ENCODE measurements at regions not wholly inside any gene's neighbourhood (a gene's known extent, or its start where the extent isn't known, plus 50 kb on each side); places are given as distances from the start of the nearest gene placed in this dataset.
"Not testable (repeated sequence)": the region's sequence is repeated elsewhere in the genome, so short reads cannot be mapped to it uniquely, and the experiment has no call there.

GRCh38 chr6:11848346-11848651, 69.7 kb upstream of the ADTRP start:
- Mint-ChIP-seq H3K36me3 (ENCODE audit: low read depth) (no peaks in the 10 kb centered on the region), H3K27ac (no peak overlapping the region), H3K9me3 (peaks cover 7% of the 10 kb centered on the region), H3K4me3 (no peak overlapping the region), H3K4me1 (ENCODE audit: low read depth) (no peaks in the 10 kb centered on the region), H3K27me3 (ENCODE audit: insufficient read depth) (no peaks in the 10 kb centered on the region)
- DNase-seq (ENCODE audit: low spot score): no peak
- intact Hi-C loops (cut with micrococcal nuclease): no loop called here

- Mint-ChIP-seq H3K4me3 (no peak overlapping the region), H3K27ac (no peak overlapping the region), H3K36me3 (ENCODE audit: low read depth) (no peaks in the 10 kb centered on the region), H3K27me3 (ENCODE audit: insufficient read depth) (no peaks in the 10 kb centered on the region), H3K4me1 (ENCODE audit: low read depth) (no peaks in the 10 kb centered on the region), H3K9me3 (peaks cover 7% of the 10 kb centered on the region)
- DNase-seq (ENCODE audit: low spot score): no peak
- intact Hi-C loops (cut with micrococcal nuclease): no loop called here
These were observed 69.1 kb upstream of the ADTRP start for GRCh38 chr6:11847515-11848345.

- H3K36me3 Mint-ChIP-seq (ENCODE audit: low read depth); H3K27me3 Mint-ChIP-seq (ENCODE audit: insufficient read depth); H3K4me1 Mint-ChIP-seq (ENCODE audit: low read depth); H3K4me3 Mint-ChIP-seq; H3K9me3 Mint-ChIP-seq; DNase-seq (ENCODE audit: low spot score); intact Hi-C loops (cut with micrococcal nuclease); H3K27ac Mint-ChIP-seq: not testable (repeated sequence)
These were observed 68.5 kb upstream of the ADTRP start for GRCh38 chr6:11847068-11847467.

- Mint-ChIP-seq H3K4me1 (ENCODE audit: low read depth) (no peaks in the 10 kb centered on the region), H3K27me3 (ENCODE audit: insufficient read depth) (no peaks in the 10 kb centered on the region), H3K9me3 (peaks cover 9% of the 10 kb centered on the region), H3K4me3 (no peak overlapping the region), H3K36me3 (ENCODE audit: low read depth) (no peaks in the 10 kb centered on the region), H3K27ac (no peak overlapping the region)
- DNase-seq (ENCODE audit: low spot score): no peak
- intact Hi-C loops (cut with micrococcal nuclease): no loop called here
These were observed 67.3 kb upstream of the ADTRP start for GRCh38 chr6:11845664-11846577.

GRCh38 chr6:11842795-11843194, 64.2 kb upstream of the ADTRP start:
- intact Hi-C loops (cut with micrococcal nuclease); H3K4me1 Mint-ChIP-seq (ENCODE audit: low read depth); H3K4me3 Mint-ChIP-seq; H3K27me3 Mint-ChIP-seq (ENCODE audit: insufficient read depth); H3K27ac Mint-ChIP-seq; DNase-seq (ENCODE audit: low spot score); H3K36me3 Mint-ChIP-seq (ENCODE audit: low read depth): not testable (repeated sequence)
- H3K9me3 Mint-ChIP-seq: peaks cover 36% of the 10 kb centered on the region

- Mint-ChIP-seq H3K9me3 (peaks cover 20% of the 10 kb centered on the region), H3K27ac (no peak overlapping the region), H3K36me3 (ENCODE audit: low read depth) (peaks cover 5% of the 10 kb centered on the region), H3K4me3 (no peak overlapping the region), H3K4me1 (ENCODE audit: low read depth) (no peaks in the 10 kb centered on the region), H3K27me3 (ENCODE audit: insufficient read depth) (peaks cover 5% of the 10 kb centered on the region)
- DNase-seq (ENCODE audit: low spot score): no peak
- intact Hi-C loops (cut with micrococcal nuclease): no loop called here
These were observed 56.5 kb upstream of the ADTRP start for GRCh38 chr6:11835065-11835464.

GRCh38 chr6:11833626-11834592, 55.3 kb upstream of the ADTRP start:
- no peaks in the 10 kb centered on the region for H3K4me1 Mint-ChIP-seq (ENCODE audit: low read depth)
- no peak overlapping the region for H3K4me3 Mint-ChIP-seq
- H3K36me3 Mint-ChIP-seq (ENCODE audit: low read depth): no peaks in the 10 kb centered on the region
- peaks cover 5% of the 10 kb centered on the region for H3K27me3 Mint-ChIP-seq (ENCODE audit: insufficient read depth)
- intact Hi-C loops (cut with micrococcal nuclease): no loop called here
- H3K27ac Mint-ChIP-seq: no peak overlapping the region
- DNase-seq (ENCODE audit: low spot score): no peak
- H3K9me3 Mint-ChIP-seq: peaks cover 10% of the 10 kb centered on the region

GRCh38 chr6:11831653-11832052, 53.0 kb upstream of the ADTRP start:
- DNase-seq (ENCODE audit: low spot score): no peak
- H3K9me3 Mint-ChIP-seq: no peaks in the 10 kb centered on the region
- H3K27me3 Mint-ChIP-seq (ENCODE audit: insufficient read depth): peaks cover 5% of the 10 kb centered on the region
- H3K27ac Mint-ChIP-seq: no peak overlapping the region
- H3K4me1 Mint-ChIP-seq (ENCODE audit: low read depth): peaks cover 6% of the 10 kb centered on the region
- intact Hi-C loops (cut with micrococcal nuclease): no loop called here
- no peak overlapping the region for H3K4me3 Mint-ChIP-seq
- no peaks in the 10 kb centered on the region for H3K36me3 Mint-ChIP-seq (ENCODE audit: low read depth)

- Mint-ChIP-seq H3K36me3 (ENCODE audit: low read depth) (no peaks in the 10 kb centered on the region), H3K4me1 (ENCODE audit: low read depth) (peaks cover 9% of the 10 kb centered on the region), H3K4me3 (no peak overlapping the region), H3K27ac (no peak overlapping the region), H3K27me3 (ENCODE audit: insufficient read depth) (peaks cover 5% of the 10 kb centered on the region), H3K9me3 (no peaks in the 10 kb centered on the region)
- intact Hi-C loops (cut with micrococcal nuclease): no loop called here
- no peak for DNase-seq (ENCODE audit: low spot score)
These were observed 51.9 kb upstream of the ADTRP start for GRCh38 chr6:11830520-11830919.

GRCh38 chr6:11830105-11830504, 51.5 kb upstream of the ADTRP start:
- Mint-ChIP-seq H3K27ac (no peak overlapping the region), H3K9me3 (no peaks in the 10 kb centered on the region)
- intact Hi-C loops (cut with micrococcal nuclease): no loop called here

GRCh38 chr6:11828262-11828870, 49.8 kb upstream of the ADTRP start:
- Mint-ChIP-seq H3K36me3 (ENCODE audit: low read depth) (no peaks in the 10 kb centered on the region), H3K4me1 (ENCODE audit: low read depth) (peaks cover 25% of the 10 kb centered on the region), H3K27ac (no peak overlapping the region), H3K27me3 (ENCODE audit: insufficient read depth) (no peaks in the 10 kb centered on the region), H3K4me3 (no peak overlapping the region), H3K9me3 (peaks cover 3% of the 10 kb centered on the region)
- intact Hi-C loops (cut with micrococcal nuclease): no loop called here
- DNase-seq (ENCODE audit: low spot score): no peak

More at GRCh38 chr6:11830105-11830504, 51.5 kb upstream of the ADTRP start:
- peaks cover 2% of the 10 kb centered on the region for H3K27me3 Mint-ChIP-seq (ENCODE audit: insufficient read depth)
- DNase-seq (ENCODE audit: low spot score): no peak
- no peak overlapping the region for H3K4me3 Mint-ChIP-seq
- H3K36me3 Mint-ChIP-seq (ENCODE audit: low read depth): no peaks in the 10 kb centered on the region
- peaks cover 13% of the 10 kb centered on the region for H3K4me1 Mint-ChIP-seq (ENCODE audit: low read depth)
